HL-60 (cell line): ENCODE measurements at regions not wholly inside any gene's neighbourhood (a gene's known extent, or its start where the extent isn't known, plus 50 kb on each side); places are given as distances from the start of the nearest gene placed in this dataset.

Experiments
- DNase-seq, 2 experiments: peaks; one replicate each; pipeline ENCODE4 v3.0.0-alpha.2; 2010 to 2020; ENCODE audit warnings: low read depth in 1 of 2, low spot score in 1 of 2
- H3K27ac ChIP-seq: fragments of 250-450 bp; sonication (Bioruptor Pico); replicated peaks from 2 replicates; pipeline ENCODE4 v1.5.1; 2020; ENCODE audit warnings: mild to moderate bottlenecking, moderate library complexity
- H3K27me3 ChIP-seq: fragments of 250-450 bp; sonication (Bioruptor Pico); 2 replicates; pipeline ENCODE4 v1.5.1; 2021; ENCODE audit warnings: mild to moderate bottlenecking, moderate library complexity; ENCODE audit not compliant: insufficient read depth, poor library complexity, severe bottlenecking
- H3K4me3 ChIP-seq: replicated peaks from 2 replicates; pipeline ENCODE4 v1.5.1; 2011; ENCODE audit warnings: mild to moderate bottlenecking, control low read depth, low read length; ENCODE audit not compliant: insufficient read depth
- CTCF ChIP-seq: IDR thresholded peaks from one replicate; pipeline ENCODE4 v1.5.1; 2011; ENCODE audit warnings: low read length, control low read depth, inconsistent platforms; ENCODE audit not compliant: insufficient read depth
- GABPA ChIP-seq: IDR thresholded peaks from 2 replicates; pipeline ENCODE4 v1.6.1; 2012; ENCODE audit warnings: low read depth
- POLR2AphosphoS5 ChIP-seq: IDR thresholded peaks from 2 replicates; pipeline ENCODE4 v1.6.1; 2012; ENCODE audit warnings: low read depth
- REST ChIP-seq: IDR thresholded peaks from 2 replicates; pipeline ENCODE4 v1.6.1; 2012; ENCODE audit warnings: low read depth; ENCODE audit not compliant: insufficient replicate concordance
- SPI1 ChIP-seq: IDR thresholded peaks from 2 replicates; pipeline ENCODE4 v1.6.1; 2012; ENCODE audit warnings: low read depth, mild to moderate bottlenecking, borderline replicate concordance

- H3K27ac ChIP-seq = no peak overlapping the region
- no peak for DNase-seq
- no peak for TF ChIP-seq REST
- no peak overlapping the region for H3K4me3 ChIP-seq
- no peaks in the 10 kb centered on the region for H3K27me3 ChIP-seq
Measured at GRCh38 chr13:108426893-108427292, 157.4 kb downstream of the TNFSF13B start.

- Histone ChIP-seq H3K4me3 (no peak overlapping the region), H3K27ac (no peak overlapping the region), H3K27me3 (no peaks in the 10 kb centered on the region)
- no peak for DNase-seq
- TF ChIP-seq POLR2AphosphoS5 (no peak), GABPA (no peak), REST (no peak), SPI1 (no peak), CTCF (no peak)
Measured at GRCh38 chr13:108427355-108427754, 157.8 kb downstream of the TNFSF13B start.

DNA sequence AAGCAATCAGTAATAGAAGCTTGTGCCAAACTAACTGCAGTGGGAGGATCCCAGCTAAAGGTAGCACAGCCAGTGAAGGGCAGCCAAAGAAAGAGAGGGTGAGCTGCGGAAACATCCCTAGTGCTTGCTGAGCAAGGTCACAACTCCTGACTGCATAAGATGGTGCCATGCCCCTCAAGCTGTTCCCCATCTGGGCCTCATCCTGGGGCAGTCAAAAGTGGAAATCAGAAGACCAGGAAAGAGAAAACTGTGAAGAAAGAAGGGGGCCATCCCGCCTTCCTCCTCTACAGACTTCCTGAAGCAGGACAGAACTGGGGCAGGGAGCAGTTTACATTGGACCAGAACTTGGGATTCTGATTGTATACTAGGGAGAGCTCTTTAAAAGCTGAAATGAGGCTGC, 159.2 kb downstream of the TNFSF13B start:
- TF ChIP-seq POLR2AphosphoS5 = no peak
- no peak for TF ChIP-seq REST
- no peak for TF ChIP-seq GABPA
- TF ChIP-seq SPI1 = no peak
- no peak for TF ChIP-seq CTCF
- no peak for DNase-seq
- Histone ChIP-seq H3K27ac (no peak overlapping the region), H3K4me3 (no peak overlapping the region), H3K27me3 (no peaks in the 10 kb centered on the region)
